ENCODE measurements at regions not wholly inside any gene's neighbourhood (a gene's known extent, or its start where the extent isn't known, plus 50 kb on each side); places are given as distances from the start of the nearest gene placed in this dataset.
"Not testable (repeated sequence)": the region's sequence is repeated elsewhere in the genome, so short reads cannot be mapped to it uniquely, and the experiment has no call there.

- peaks cover 14% of the 10 kb centered on the region for H3K27me3 ChIP-seq (ENCODE audit: control insufficient read depth, insufficient read depth, low read length)
- POLR2A ChIA-PET: no interaction called here
Observed at GRCh38 chr1:229133811-229134210, 137.1 kb upstream of the RAB4A start.

GRCh38 chr1:229134381-229135217 lies 136.3 kb upstream of the RAB4A start:
- H3K4me3 ChIP-seq (ENCODE audit: low read depth, low read length); H3K9me3 ChIP-seq (ENCODE audit: control insufficient read depth, insufficient read depth, low read length); POLR2A ChIA-PET; DNase-seq (ENCODE audit: low read depth, low spot score); H3K27ac ChIP-seq (ENCODE audit: low read depth, low read length): not testable (repeated sequence)
- CTCF ChIA-PET: interaction anchor here (1.0 kb wide), 1 partner anchor 26 kb away, joined by 3 read pairs; no protein-coding TSS in a partner anchor
- peaks cover 12% of the 10 kb centered on the region for H3K27me3 ChIP-seq (ENCODE audit: control insufficient read depth, insufficient read depth, low read length)

More at GRCh38 chr1:229133811-229134210, 137.1 kb upstream of the RAB4A start:
- DNase-seq (ENCODE audit: low read depth, low spot score): no peak
- no peak overlapping the region for H3K27ac ChIP-seq (ENCODE audit: low read depth, low read length)
- CTCF ChIA-PET: no interaction called here
- H3K9me3 ChIP-seq (ENCODE audit: control insufficient read depth, insufficient read depth, low read length): no peaks in the 10 kb centered on the region
- no peak overlapping the region for H3K4me3 ChIP-seq (ENCODE audit: low read depth, low read length)
- TF ChIP-seq CTCF (IDR thresholded peaks at IDR 0.05; ENCODE audit: low read depth, low read length): no peak

GRCh38 chr1:229135773-229136172 lies 135.1 kb upstream of the RAB4A start:
- peaks cover 5% of the 10 kb centered on the region for H3K27me3 ChIP-seq (ENCODE audit: control insufficient read depth, insufficient read depth, low read length)
- H3K9me3 ChIP-seq (ENCODE audit: control insufficient read depth, insufficient read depth, low read length): no peaks in the 10 kb centered on the region
- CTCF ChIA-PET: no interaction called here
- POLR2A ChIA-PET: no interaction called here
- no peak for TF ChIP-seq CTCF (IDR thresholded peaks at IDR 0.05; ENCODE audit: low read depth, low read length)
- no peak for DNase-seq (ENCODE audit: low read depth, low spot score)
- no peak overlapping the region for H3K27ac ChIP-seq (ENCODE audit: low read depth, low read length)
- H3K4me3 ChIP-seq (ENCODE audit: low read depth, low read length): no peak overlapping the region

- ChIA-PET POLR2A (no interaction called here), CTCF (no interaction called here)
- no peak for TF ChIP-seq CTCF (IDR thresholded peaks at IDR 0.05; ENCODE audit: low read depth, low read length)
- DNase-seq (ENCODE audit: low read depth, low spot score): no peak
- Histone ChIP-seq H3K27ac (ENCODE audit: low read depth, low read length) (no peak overlapping the region), H3K27me3 (ENCODE audit: control insufficient read depth, insufficient read depth, low read length) (peaks cover 5% of the 10 kb centered on the region), H3K4me3 (ENCODE audit: low read depth, low read length) (no peak overlapping the region), H3K9me3 (ENCODE audit: control insufficient read depth, insufficient read depth, low read length) (no peaks in the 10 kb centered on the region)
Observed at GRCh38 chr1:229136822-229137221, 134.1 kb upstream of the RAB4A start.

- no peak overlapping the region for H3K4me3 ChIP-seq (ENCODE audit: low read depth, low read length)
- CTCF ChIA-PET: no interaction called here
- DNase-seq (ENCODE audit: low read depth, low spot score): no peak
- H3K27ac ChIP-seq (ENCODE audit: low read depth, low read length): no peak overlapping the region
- no peak for TF ChIP-seq CTCF (IDR thresholded peaks at IDR 0.05; ENCODE audit: low read depth, low read length)
- POLR2A ChIA-PET: no interaction called here
- H3K27me3 ChIP-seq (ENCODE audit: control insufficient read depth, insufficient read depth, low read length): peaks cover 5% of the 10 kb centered on the region
- no peaks in the 10 kb centered on the region for H3K9me3 ChIP-seq (ENCODE audit: control insufficient read depth, insufficient read depth, low read length)
Observed at GRCh38 chr1:229137271-229137670, 133.6 kb upstream of the RAB4A start.

Measured in AG04450 (cell line).